ENCODE measurements at regions not wholly inside any gene's neighbourhood (a gene's known extent, or its start where the extent isn't known, plus 50 kb on each side); places are given as distances from the start of the nearest gene placed in this dataset.
"Not testable (repeated sequence)": the region's sequence is repeated elsewhere in the genome, so short reads cannot be mapped to it uniquely, and the experiment has no call there.

DNA sequence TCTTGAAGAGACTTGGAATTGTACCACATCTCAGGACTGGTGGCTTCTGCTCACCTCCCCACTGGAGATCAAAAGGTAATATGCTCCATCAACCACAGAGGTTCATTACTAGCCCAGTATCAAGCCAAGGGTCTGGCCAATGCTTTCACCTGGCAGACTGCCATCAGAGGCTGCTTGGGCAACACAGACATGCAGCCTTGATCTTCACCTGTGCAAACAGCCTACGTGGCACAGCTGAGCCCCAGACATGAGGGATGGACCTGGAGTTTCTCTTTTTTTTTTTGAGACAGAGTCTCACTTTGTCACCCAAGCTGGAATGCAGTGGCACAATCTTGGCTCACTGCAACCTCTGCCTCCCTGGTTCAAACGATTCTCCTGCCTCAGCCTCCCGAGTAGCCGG lies 105.6 kb upstream of the HES1 start:
- DNase-seq = no peak

DNA sequence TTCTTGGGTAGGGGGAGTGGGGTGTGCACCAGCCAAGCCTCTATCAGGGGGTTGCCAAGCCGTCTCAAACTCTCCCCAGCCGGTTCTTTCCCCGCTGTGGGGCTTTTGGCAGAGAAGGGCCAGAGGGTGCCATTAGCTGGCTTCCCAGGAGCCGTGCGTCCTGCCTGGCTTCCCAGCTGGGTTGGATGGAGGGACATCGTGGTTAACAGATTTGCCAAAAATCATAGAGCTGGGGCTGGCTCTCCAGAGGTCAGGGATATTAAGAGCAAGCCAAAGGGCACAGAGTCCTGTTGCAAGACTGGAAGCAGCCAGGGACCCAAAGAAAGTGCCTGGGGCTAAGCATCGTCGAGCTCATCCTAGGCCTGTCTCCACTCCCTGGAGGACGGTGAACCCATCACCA lies 104.6 kb upstream of the HES1 start:
- DNase-seq = no peak

DNA sequence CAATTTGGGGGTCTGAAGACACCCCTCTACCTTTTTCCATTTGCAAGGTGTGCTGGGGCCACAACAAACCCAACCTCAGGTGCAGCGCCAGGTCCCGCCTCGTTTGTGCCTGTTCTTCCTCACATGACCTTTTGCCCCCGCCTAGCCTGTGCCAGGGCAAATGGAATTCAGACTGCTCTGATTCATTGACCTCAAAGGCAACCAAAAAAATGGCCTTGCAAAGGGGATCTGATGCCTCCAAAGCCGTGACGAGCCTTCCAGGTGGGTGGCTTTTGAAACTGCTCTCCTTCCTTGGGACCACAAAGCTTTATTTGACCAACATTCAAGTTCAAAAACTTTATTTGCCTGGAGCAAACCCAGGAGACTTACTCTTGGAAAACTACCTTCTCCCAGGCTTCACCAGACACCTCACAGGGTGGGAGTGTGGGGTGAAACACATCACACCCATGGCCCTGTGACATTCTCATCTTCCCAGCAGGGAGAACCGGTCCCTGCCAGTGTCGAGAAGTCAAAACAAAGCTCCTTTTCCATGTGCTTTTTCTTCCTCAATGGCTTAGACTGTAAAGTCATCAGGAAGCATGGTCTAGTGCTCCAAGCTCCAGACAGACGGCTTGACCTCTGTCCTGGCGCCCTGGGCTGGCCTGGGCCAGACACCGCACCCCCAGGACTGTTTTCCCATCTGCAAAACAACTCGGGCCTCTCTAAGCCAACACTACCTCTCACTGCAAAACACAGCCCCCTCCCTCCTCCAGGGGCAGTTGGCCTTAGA lies 103.9 kb upstream of the HES1 start:
- DNase-seq = peak; percentile 32

DNA sequence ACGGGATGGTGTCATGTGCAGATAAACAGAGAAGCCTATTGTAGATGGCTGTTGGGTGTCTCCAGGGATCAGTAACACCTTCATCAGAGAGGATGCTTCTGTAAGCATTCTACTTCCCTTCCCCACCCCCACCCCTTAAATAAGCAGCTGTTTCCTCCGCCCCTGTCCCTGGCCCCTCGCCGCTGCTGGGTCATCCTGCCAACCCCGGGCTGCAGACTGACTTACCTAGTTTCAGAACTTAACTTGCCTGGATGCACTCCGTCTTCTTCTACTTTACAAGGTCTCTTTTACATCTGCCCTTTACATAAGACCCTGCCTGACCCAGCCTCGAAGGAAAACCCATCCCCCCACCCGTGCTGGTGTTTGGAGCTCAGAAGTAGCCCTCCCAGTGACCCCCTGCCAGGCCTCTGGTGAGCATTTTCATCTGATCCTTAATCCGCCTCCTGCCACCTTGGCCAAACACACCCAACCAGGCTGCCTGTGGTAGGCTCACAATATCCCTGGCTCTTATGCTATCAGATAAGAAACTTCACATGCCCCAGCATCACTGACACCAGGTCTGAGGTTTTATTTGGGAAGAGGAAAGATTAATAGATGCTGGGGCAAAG lies 103.0 kb upstream of the HES1 start:
- no peak for DNase-seq

DNA sequence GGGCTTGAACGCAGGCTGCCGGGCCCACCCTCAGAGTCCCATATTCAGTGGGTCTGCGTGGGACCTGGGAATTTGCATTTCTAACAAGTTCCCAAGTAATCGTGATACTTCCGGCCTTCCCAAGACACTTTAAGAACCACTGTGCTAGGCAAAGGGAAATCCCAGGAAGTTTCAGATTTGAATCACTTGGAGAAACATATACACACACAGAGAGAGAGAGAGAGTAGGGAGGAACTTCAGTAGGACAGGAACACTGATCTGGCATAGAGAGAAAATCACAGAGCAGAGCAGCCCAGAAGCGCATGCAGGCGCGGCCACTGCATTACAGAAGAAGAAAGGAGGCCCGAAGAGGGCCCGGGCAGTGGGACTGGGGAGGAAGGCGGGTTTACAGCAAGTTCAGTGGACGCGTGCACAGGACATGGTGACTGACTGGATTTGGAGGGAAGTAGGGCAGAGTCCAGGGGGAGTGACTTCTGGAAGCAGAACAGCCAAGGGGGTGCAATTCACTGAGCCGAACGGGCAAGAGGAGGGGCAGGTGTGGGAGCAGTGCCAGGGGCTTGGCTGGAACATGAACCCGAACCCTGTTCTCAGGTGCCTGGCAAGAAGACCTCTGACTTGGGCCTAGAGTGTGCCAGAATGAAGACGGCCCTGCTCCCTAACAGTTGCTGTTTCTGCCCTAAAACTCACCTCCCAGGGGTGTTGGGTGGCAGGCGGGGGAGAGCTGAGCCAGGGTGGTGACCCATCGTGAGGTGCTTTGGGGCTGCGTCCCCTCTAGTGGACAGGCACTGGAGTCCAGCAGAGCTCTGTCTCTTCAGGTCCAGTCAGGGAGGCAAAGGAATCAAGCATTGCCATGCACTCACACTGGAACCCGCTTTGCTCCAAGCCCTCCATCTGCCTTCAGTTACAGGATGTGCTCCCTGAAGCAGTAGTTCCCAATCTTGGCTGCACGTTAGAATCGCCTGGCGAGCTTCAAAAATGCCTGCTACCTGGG lies 101.3 kb upstream of the HES1 start:
- no peak for DNase-seq

DNA sequence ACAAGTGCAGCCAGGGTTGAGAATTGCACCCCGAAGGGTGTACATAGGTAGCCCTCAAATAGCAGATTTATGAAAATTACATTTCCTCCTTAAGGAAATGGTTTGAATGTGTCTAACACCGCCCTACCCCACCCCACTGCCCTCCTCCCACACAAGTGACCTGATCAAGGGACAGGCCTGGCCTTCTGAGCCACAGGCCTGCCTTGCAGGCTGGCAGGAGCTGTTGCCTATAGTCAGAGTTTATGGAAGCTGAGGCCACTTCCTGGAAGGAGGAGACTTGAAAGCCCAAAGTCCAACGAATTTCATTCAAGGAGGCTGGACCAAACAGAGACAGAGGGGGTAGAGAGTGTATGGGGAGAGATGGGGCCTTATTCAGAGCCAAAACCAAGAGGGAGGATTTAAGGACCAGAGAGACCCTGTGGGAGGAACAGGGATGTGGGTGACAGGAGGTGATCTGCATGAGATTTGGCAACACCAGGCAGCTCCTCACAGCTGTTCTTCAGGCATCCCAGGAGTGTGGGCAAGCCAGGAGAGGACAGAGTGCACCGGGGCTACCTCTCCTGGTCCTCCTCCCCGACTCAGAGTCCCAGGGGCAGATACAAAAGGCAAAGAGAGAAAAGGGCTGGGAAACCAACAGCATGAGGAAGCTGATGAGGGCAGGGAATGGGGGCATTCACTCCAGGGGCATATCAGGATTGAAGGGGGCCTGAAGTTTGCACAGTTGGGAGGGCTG lies 100.4 kb upstream of the HES1 start:
- no peak for DNase-seq

DNA sequence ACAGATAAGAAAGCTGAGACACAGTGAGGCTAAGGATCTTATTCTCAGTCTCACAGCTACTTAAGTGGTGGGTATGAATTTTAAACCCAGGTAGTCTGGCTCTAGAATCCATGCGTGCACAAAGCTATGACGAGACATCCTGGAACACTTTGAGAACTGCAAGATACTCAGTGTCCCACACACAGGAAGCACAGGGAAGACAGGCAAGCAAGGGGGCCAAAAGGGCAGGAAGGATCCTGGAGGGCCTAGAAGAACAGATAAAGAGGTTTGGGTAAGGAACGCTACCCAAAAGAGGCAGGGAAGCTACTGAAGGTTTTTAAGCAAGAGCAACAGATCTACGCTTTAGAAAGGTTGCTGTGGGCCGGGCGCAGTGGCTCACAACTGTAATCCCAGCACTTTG lies 99.1 kb upstream of the HES1 start:
- DNase-seq = no peak

DNA sequence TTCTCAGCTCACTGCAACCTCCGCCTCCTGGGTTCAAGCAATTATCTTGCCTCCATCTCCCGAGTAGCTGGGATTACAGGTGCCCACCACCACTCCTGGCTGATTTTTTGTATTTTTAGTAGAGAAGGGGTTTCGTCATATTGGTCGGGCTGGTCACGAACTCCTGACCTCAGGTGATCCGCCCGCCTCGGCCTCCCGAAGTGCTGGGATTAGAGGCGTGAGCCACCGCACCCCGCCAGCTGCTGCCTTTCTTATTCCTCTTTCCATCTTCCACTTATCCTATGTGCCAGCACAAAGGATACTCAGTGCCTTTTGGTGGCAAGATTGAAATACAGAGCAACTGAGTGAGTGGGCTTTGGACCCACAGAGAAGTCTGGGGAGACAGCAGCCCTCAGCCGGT lies 97.6 kb upstream of the HES1 start:
- not testable (repeated sequence) for DNase-seq

DNA sequence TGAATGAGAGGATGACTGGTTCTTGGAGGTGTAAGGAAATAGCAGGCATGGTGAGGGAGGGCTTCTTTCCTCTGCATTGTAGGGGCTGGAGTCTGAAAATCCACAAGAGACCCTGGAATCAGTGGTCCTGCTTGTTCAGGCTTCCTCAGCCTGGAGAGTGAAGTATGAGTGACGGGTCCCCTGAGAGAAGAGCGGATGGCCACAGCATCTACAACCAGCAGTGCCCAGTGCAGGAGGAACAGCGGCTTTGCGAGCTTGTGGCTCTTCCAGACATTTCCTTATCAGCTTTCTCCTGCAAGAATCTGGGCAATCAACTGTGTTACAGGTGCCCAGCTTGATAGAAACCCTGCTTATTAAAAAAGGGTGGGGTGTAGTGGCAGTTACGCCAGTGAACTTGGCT lies 97.0 kb upstream of the HES1 start:
- DNase-seq = no peak

DNA sequence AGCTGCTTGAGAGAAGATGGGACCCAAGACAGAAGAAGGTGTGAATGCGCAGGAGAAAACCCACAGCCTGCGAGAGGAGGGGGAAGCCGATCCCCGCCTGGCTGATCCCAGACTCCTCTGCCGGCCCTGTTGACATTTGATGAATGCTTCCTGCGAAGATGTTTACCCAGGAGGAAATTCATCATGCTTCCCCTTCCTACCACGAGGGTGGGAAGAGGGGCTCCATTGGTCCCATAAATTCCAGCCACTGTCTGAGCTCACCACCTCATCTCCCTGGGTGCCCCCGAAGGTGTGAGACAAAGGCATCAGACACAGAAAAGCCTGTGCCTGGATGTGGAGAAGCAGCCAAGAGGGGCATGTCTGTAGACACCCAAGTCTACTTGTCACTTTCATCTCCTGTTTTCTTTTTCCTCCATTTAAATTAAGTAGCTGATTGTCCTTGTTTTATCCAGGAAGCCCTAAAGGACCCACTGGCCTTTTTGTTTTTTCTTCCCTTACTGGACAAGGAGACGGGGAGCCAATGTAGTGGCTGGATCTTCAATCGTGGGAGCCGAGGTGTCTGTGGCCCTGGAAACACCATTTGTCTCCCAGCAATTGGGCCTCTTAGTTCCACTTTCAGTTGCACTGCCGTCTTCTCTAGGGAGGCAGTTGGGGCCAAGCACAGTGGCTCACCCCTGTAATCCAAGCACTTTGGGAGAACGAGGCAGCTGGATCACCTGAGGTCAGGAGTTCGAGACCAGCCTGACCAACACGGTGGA lies 95.3 kb upstream of the HES1 start:
- DNase-seq = no peak

DNA sequence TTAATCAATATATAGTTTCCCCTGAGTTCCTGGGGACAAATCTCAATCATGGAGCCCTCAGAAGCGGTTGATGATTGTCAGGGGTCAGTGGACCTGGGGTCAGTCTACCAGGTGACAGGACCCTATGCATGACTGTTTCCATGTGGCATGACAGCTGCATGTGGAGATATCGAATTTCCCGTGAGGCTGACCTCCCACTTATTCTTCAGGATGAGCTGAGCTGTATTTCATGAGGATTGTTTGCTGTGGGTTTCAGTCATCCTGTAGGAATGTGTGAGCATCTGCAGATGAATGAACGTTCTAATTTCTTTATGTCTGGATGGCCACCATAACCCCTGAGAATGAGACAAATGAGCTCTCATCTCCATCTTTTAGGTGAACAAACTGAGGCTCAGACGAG lies 93.0 kb upstream of the HES1 start:
- DNase-seq = peak; percentile 82

DNA sequence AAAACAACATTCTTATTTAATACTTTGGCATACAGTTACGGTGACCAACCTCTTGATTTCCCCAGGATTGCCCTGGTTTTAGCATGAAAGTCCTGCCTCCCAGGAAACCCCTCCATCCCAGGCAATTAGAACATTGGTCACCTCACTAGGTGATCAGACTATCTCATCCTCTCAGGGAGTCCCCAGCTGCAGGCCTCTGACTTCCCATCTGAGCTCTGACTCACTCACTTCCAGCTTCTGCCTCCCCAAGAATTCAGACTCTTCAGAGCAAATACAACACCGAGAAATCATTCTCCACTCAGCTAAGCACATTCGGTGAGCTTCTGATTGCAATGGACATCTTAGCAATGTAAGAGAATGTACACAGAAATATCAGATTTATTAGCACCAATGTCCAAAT lies 92.4 kb upstream of the HES1 start:
- peak; percentile 47 for DNase-seq

DNA sequence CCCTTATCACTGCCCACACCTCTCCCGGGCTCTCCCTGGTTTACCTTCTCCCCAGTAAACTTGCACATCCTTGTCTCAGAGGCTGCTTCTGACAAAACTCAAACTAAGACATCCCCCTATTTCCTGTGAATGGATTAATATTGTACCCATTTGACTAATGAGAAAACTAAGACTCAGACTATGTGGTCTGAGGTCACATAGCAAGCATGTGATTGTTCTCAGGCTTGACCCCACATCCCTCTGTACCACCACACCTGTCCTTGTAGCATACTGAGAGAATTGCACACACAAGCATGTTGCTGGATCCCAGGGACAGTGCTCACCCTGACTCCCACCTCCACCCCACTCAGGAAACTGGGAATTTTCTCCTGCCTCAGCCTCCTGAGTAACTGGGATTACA lies 90.7 kb upstream of the HES1 start:
- no peak for DNase-seq

DNA sequence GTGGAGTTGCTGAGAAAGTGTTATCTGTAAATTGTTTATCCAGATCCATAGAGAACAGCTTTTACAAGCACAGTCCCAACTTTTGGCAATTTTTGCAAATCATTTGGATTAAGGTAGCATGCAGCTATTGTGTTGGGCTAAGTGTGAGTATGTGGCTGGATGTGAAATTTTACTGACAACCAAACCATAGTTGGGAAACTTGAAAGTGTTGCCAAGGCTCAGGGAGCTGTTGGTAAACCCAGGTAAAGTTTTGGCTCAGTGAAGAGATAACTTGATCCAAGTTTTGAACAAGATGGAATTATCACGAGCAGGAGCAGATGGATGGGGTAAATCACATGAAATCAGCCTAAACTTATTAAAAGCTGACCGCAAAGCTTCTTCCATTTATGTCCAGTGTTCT lies 90.0 kb upstream of the HES1 start:
- no peak for DNase-seq

DNA sequence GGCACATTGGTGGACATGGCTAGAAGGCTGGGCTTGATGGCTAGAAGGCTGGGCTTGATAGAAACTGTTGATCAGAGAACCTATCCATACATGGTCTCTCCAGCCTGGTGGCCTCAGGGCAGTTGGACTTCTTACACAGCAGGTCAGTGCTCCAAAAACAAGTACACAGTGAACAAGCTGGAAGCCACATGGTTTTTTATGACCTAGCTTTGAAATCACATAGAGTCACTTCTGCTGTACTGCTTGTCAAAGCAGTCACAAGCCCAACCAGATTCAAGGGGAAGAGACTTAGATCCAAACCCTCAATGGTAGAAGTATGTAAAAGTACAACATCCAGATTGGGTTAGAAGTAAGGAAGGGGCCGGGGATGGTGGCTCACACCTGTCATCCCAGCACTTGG lies 89.4 kb upstream of the HES1 start:
- no peak for DNase-seq

DNA sequence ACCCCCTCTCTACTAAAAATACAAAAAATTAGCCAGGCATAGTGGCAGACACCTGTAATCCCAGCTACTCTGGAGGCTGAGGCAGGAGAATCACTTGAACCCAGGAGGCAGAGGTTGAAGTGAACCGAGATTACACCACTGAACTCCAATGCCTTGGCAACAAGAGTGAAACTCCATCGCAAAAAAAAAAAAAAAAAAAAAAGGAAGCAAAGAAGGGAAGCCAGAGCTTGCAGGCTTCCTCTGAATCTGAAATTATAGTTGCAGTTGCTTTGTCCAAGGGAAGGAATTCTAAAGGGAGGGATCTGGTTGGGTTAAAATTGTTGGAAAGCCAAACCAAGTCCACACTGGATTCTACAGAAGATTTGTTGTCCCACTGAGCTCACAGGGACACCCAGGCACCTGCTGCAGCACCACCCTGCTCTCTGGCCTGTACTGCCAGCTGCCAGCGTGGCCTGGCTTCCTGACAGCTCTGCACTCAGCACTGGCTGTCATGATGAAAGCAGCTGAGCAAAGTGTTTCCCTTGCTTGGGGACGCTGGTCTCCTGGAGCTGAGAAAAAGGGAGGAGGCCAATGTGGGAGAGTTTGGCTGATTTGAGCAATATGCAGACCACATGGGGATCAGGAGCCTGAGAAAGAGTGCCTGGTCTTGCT lies 88.8 kb upstream of the HES1 start:
- DNase-seq = no peak

DNA sequence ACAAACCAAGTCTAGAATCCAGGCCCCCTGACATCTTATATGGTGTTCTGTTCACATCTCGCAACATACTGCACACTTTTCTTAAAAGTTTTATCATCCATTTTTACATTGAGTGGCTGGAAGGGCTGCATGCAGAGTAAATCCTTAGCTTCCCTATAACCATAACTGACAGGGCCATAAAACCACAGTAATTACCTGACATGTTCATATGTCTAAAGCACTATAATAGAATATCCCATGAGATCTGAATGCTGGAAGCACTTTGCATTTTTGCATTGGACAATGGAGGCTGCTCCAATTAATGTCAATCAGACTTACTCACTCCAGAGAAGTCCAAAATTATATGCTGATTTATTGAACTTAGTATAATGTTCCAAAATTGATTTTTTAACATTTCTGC lies 86.6 kb upstream of the HES1 start:
- no peak for DNase-seq

DNA sequence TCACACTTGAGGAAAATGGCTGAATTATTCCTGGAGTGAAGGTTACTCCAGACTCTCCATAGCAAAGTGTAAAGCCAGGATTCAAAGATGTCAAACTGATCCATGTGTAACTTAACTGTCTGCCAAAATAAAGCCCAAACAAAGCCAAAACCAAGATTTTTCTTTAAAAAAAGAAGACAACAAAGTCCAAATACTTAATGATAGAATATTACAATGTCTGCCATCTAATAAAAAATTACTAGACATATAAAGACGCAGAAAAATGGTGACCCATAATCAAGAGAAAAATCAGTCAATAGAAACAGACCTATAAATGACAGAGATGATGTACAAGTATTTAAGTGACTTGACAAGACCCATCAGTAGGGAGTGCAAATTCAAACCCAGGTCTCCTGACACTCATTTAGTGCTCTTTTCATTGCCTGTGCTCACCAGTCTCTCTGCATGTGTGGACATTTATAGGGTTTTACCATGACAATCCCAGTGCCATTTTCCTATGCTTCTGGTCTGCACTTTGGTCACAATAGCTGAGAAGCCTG lies 85.1 kb upstream of the HES1 start:
- DNase-seq = no peak

DNA sequence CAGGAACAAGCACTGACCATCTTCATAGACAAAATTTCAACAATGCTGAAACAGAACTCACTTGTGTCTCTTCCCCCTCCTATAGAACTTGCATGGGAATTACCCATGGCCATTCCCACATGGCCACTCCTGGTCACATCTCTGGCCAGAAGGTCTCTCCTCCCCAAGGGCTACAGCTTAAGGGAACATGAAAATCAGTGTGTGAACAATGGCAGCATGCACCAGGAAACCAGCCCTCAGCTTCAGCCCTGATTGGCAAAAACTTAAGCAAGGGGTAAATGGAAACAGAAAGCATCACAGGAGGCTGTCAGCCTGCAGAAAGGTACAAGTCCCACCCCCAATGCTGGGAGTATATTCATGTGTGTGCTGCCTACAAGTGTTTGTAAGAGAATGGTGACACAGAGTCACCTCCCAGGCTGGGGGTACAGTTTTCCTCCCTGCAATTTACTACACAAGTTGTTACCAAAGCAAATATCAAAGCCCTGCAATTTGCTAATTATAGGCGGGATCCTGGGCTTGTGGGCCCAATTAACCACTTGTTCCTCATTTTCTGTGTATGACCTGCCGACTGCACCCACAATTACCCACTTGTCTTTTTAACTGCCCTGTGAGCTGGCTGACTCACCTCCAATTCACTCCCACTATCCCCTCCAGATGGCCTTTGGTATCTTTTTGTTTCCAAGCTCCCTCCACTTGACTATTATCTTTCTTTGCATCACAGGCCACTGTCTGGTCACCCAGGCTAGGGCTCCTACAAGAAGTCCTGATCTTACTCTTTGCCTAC lies 84.4 kb upstream of the HES1 start:
- DNase-seq = no peak

DNA sequence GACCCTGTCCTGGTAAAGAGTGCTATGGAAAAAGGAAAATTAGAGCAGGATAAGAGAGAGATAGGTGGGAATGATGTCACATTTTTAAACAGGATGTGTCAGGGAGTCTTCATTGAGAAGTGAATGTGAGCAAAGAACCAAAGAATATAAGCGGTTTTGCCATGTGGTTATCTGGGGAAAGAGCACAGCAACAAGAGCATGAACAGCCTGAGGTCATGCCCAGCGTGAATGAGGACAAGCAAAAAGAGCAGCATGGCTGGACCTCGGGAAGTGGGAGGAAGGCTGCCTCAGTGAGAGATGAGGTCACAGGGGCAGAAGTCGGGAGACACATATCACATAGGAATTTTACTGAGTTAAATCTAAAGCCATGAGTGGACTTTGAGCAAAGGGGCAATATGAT lies 82.8 kb upstream of the HES1 start:
- DNase-seq = no peak

DNA sequence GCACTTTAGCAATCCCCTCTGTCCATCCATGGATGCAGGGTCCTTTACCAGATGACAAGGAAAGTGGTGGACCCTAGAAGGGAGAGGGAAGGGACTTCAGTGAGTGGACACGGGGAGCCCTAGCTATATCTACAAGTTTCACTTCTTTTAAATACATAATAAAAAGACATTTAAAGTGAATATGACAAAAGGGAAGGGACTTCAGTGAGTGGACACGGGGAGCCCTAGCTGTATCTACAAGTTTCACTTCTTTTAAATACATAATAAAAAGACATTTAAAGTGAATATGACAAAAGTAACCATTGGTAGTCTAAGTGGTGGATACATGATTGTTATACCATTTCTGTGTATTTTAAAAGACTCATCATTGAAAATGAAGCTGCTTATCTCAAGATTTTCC lies 81.9 kb upstream of the HES1 start:
- DNase-seq = no peak
